ENCODE measurements at regions not wholly inside any gene's neighbourhood (a gene's known extent, or its start where the extent isn't known, plus 50 kb on each side); places are given as distances from the start of the nearest gene placed in this dataset.

DNA sequence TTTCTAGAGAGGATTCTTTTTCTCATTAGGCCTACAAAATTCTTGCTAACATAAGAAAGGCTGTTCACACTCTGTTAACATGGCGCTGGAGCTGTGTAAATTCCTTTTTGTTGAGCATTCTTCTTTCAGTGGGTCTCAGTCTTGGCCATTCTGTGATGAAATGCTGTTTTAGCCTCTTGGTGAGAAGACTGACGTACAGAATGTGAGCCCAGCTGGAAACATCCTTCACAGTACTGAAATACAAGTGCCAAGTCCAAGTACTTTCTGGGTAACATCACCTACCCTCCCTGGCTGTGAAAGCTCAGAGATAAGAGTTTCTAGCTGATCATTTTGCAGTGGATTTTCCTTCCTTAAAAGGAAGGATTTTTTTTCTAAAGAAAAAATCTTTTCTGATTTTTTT lies 231.8 kb downstream of the AHR start:
- TF ChIP-seq, protein P1, sequence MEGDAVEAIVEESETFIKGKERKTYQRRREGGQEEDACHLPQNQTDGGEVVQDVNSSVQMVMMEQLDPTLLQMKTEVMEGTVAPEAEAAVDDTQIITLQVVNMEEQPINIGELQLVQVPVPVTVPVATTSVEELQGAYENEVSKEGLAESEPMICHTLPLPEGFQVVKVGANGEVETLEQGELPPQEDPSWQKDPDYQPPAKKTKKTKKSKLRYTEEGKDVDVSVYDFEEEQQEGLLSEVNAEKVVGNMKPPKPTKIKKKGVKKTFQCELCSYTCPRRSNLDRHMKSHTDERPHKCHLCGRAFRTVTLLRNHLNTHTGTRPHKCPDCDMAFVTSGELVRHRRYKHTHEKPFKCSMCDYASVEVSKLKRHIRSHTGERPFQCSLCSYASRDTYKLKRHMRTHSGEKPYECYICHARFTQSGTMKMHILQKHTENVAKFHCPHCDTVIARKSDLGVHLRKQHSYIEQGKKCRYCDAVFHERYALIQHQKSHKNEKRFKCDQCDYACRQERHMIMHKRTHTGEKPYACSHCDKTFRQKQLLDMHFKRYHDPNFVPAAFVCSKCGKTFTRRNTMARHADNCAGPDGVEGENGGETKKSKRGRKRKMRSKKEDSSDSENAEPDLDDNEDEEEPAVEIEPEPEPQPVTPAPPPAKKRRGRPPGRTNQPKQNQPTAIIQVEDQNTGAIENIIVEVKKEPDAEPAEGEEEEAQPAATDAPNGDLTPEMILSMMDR (IDR thresholded peaks at IDR 0.05) = no peak
- no peak for TF ChIP-seq POLR2A (IDR thresholded peaks at IDR 0.05)
